GM23338 (cell line): ENCODE measurements at regions not wholly inside any gene's neighbourhood (a gene's known extent, or its start where the extent isn't known, plus 50 kb on each side); places are given as distances from the start of the nearest gene placed in this dataset.

Experiments
- CREB1 ChIP-seq: fragments of 250-450 bp; sonication (Bioruptor Pico); IDR thresholded peaks from 2 replicates; pipeline ENCODE4 v1.5.0; 2020; ENCODE audit warnings: low read depth, mild to moderate bottlenecking, moderate library complexity
- CTCF ChIP-seq, 2 experiments: fragments of 200-600 bp in 1 of 2; sonication (generic) in 1 of 2; conservative IDR thresholded peaks; 2 replicates each; pipeline versions ENCODE4 v1.5.1 to v1.6.1; 2016 to 2017; ENCODE audit warnings: antibody characterized with exemption in 2 of 2, low read depth in 2 of 2, mild to moderate bottlenecking in 2 of 2, moderate library complexity in 1 of 2
- EZH2 ChIP-seq: fragments of 200-600 bp; sonication (generic); IDR thresholded peaks from one replicate; pipeline ENCODE4 v1.8.0; 2017; ENCODE audit warnings: antibody characterized with exemption, mild to moderate bottlenecking, low read depth; ENCODE audit not compliant: unreplicated experiment
- EZH2phosphoT487 ChIP-seq: fragments of 200-600 bp; sonication (generic); IDR thresholded peaks from one replicate; pipeline ENCODE4 v1.8.1; 2018; ENCODE audit warnings: antibody characterized with exemption; ENCODE audit not compliant: unreplicated experiment
- JUNB ChIP-seq: IDR thresholded peaks from one replicate; pipeline ENCODE4 v1.6.1; 2016; ENCODE audit warnings: antibody characterized with exemption; ENCODE audit not compliant: unreplicated experiment
- NANOG ChIP-seq: IDR thresholded peaks from 2 replicates; pipeline ENCODE4 v1.6.1; 2016; ENCODE audit warnings: antibody characterized with exemption, borderline replicate concordance
- POLR2AphosphoS5 ChIP-seq: IDR thresholded peaks from 2 replicates; pipeline ENCODE4 v1.6.1; 2016; ENCODE audit warnings: antibody characterized with exemption, low read depth
- REST ChIP-seq: IDR thresholded peaks from one replicate; pipeline ENCODE4 v1.6.1; 2018; ENCODE audit warnings: antibody characterized with exemption; ENCODE audit not compliant: unreplicated experiment
- ZNF114 ChIP-seq: fragments of 250-450 bp; sonication (Bioruptor Pico); IDR thresholded peaks from 2 replicates; pipeline ENCODE4 v1.5.0; 2020; ENCODE audit warnings: mild to moderate bottlenecking, moderate library complexity

GRCh38 chr2:57575700-57576268 is 470.8 kb upstream of the VRK2 start:
- no peak for TF ChIP-seq CTCF (conservative IDR thresholded peaks at IDR 0.05; ENCODE audit: low read depth in 2 of 2)
- TF ChIP-seq POLR2AphosphoS5, result no peak
- TF ChIP-seq EZH2, result no peak
- TF ChIP-seq REST, result no peak
- no peak for TF ChIP-seq EZH2phosphoT487
- no peak for TF ChIP-seq ZNF114
- TF ChIP-seq JUNB, result no peak
- no peak for TF ChIP-seq CREB1 (CRISPR knock-in tag)
- no peak for TF ChIP-seq NANOG
